GM18502 (cell line): ENCODE measurements at regions not wholly inside any gene's neighbourhood (a gene's known extent, or its start where the extent isn't known, plus 50 kb on each side); places are given as distances from the start of the nearest gene placed in this dataset.

ENCODE experiments used
- ATAC-seq: cut with Tn5 transposase; IDR thresholded peaks from one replicate; pipeline ENCODE4 v1.9.1; 2021; ENCODE audit warnings: mild to moderate bottlenecking; ENCODE audit not compliant: unreplicated experiment, poor library complexity

DNA sequence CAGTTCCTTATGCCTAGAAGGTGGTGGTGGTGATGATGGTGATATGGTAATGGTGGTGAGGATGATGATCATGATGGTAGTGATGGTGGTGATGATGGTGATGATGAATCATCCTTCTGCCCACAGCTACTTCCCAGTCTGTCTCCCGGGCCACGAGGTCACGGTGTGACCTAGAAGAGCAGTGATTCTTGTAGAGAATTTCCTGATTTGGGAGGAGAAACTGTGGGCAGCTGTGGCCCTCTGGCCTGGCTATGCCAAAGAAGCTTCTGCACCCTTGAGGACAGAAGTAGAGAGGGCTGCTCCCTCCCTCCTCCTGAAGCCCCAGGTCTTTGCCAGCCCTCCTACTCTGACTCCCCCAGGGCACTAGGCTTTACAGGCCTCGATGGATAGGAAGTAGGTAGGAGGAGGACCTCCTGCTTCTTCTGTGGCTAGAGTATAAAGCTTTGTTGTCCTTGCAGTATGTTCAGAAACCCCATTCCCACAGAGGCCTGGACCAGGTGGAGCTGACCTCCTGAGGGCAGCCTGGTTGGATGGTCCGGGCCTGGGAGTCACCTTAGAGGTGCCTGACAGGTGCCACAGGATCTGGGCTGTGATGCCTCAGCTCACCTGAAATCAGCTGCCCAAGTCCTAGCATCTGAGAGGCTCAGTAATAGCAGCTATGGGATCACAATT is 57.9 kb upstream of the EPAS1 start:
- no peak for ATAC-seq

- ATAC-seq: no peak
Measured at GRCh38 chr2:46239847-46240181, 57.4 kb upstream of the EPAS1 start.

- no peak for ATAC-seq
Measured at GRCh38 chr2:46241344-46241743, 55.9 kb upstream of the EPAS1 start.

DNA sequence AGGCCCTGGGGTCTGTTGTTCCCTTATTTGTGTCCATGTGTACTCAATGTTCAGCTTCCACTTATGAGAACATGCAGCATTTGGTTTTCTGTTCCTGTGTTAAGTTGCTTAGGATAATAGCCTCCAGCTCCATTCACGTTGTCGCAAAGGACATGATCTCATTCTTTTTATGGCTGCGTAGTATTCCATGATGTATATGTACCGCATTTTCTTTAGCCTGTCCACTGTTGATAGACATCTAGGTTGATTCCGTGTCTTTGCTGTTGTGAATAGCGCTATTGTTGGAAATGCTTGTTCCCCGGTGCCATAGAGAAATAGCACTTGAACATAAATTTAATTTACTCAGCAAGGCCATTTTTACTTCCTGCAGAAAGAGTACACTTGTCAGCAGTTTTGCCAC is 51.3 kb upstream of the EPAS1 start:
- ATAC-seq: no peak

DNA sequence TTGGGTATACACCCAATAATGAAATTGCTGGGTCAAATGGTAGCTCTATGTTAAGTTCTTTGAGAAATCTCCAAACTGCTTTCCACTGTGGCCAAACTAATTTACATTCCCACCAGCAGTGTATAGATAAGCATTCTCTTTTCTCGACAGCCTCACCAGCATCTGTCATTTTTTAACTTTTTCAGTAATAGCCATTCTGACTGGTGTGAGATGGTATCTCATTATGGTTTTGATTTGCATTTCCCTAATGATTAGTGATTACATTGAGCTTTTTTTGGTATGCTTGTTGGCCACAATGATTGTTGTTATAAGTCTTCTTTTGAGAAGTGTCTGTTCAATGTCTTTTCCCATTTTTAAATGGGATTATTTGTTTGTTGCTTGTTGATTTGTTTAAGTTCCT is 50.4 kb upstream of the EPAS1 start:
- ATAC-seq: peak; percentile 73
